Ishikawa (cell line): ENCODE measurements at regions not wholly inside any gene's neighbourhood (a gene's known extent, or its start where the extent isn't known, plus 50 kb on each side); places are given as distances from the start of the nearest gene placed in this dataset.

Experiments used
- EP300 ChIP-seq: IDR thresholded peaks from 2 replicates; pipeline ENCODE4 v1.6.1; 2012; ENCODE audit warnings: borderline replicate concordance
- RAD21 ChIP-seq: IDR thresholded peaks from 2 replicates; pipeline ENCODE4 v1.6.1; 2012; ENCODE audit warnings: low read depth

DNA sequence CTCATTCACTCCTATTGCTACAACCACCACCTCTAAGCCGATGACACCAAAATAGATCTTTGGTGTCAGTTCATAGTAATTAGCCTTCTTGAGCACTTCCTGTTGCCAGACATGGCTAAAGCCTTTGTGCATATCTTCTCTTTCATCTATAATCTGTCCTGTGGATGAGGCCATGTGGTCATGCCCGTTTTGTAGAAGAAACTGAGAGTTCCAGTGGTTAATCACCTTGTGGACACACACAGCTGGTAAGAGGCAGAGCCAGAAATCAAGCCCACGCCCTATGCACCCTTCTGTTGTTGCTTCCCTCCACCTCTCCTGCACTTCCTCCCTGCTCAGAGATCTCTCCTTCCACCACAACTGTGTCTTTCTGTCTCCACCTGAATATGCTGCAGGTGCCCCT, 285.1 kb upstream of the PFKP start:
- TF ChIP-seq RAD21 (no peak), EP300 (no peak)
